ENCODE measurements at regions not wholly inside any gene's neighbourhood (a gene's known extent, or its start where the extent isn't known, plus 50 kb on each side); places are given as distances from the start of the nearest gene placed in this dataset.

DNA sequence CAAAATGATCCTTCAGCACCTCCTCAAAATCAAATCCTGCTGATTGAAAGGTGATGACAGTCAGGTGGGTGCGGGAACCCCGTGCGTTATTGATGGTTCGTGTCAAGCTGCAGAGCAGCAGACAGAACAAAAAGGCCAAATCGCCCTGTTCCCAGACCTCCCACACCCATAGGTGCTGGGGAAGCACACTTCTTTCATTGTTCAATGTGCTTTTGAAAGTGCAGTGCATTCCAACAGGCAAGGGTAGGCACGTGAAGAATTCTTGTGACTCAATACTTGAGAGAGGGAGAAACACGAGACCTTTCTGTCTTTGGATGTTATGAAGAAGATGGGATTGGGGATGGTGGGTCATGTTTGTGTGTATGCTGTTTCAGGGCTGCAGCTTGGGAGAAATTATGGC lies 514.0 kb downstream of the MCTP2 start:
- DNase-seq (ENCODE audit: low spot score) (no peak), ATAC-seq (ENCODE audit: low read depth) (peak; percentile 50; the same call in 2 of the 3 replicates)
- no peaks in the 10 kb centered on the region for H3K36me3 ChIP-seq (ENCODE audit: low read depth)
- no peak overlapping the region for H3K4me3 ChIP-seq (ENCODE audit: severe bottlenecking)
- H3K9me3 ChIP-seq (ENCODE audit: severe bottlenecking): no peaks in the 10 kb centered on the region
- H3K4me1 ChIP-seq (ENCODE audit: insufficient read depth, poor library complexity, severe bottlenecking): peaks cover 19% of the 10 kb centered on the region
- no peak overlapping the region for H3K27ac ChIP-seq (ENCODE audit: poor library complexity, severe bottlenecking)
- no peaks in the 10 kb centered on the region for H3K27me3 ChIP-seq (ENCODE audit: insufficient read depth, poor library complexity, severe bottlenecking)
- TF ChIP-seq, protein P1, sequence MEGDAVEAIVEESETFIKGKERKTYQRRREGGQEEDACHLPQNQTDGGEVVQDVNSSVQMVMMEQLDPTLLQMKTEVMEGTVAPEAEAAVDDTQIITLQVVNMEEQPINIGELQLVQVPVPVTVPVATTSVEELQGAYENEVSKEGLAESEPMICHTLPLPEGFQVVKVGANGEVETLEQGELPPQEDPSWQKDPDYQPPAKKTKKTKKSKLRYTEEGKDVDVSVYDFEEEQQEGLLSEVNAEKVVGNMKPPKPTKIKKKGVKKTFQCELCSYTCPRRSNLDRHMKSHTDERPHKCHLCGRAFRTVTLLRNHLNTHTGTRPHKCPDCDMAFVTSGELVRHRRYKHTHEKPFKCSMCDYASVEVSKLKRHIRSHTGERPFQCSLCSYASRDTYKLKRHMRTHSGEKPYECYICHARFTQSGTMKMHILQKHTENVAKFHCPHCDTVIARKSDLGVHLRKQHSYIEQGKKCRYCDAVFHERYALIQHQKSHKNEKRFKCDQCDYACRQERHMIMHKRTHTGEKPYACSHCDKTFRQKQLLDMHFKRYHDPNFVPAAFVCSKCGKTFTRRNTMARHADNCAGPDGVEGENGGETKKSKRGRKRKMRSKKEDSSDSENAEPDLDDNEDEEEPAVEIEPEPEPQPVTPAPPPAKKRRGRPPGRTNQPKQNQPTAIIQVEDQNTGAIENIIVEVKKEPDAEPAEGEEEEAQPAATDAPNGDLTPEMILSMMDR (IDR thresholded peaks at IDR 0.05; ENCODE audit: poor library complexity, severe bottlenecking): no peak

DNA sequence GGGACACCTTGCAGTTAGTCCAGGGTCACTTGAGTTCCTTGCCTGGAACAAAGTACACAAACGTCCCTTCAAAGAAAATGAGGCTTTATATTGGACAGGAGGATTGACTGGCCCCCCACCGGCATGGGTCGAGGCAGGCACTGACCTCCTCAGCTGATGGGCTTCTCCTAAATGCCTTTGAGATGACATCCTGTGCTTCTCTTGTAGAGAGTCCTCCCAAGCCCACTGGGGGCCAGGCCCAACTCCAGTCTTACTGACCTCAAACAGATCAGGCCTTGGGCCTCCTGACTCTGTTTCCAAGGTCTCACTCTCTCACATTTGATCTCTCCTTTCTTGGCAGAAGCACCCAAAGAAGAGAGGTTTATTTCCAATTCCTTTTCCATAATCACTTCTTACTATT lies 516.1 kb downstream of the MCTP2 start:
- Histone ChIP-seq H3K9me3 (ENCODE audit: severe bottlenecking) (no peaks in the 10 kb centered on the region), H3K4me3 (ENCODE audit: severe bottlenecking) (no peak overlapping the region), H3K36me3 (ENCODE audit: low read depth) (no peaks in the 10 kb centered on the region), H3K4me1 (ENCODE audit: insufficient read depth, poor library complexity, severe bottlenecking) (peaks cover 19% of the 10 kb centered on the region), H3K27ac (ENCODE audit: poor library complexity, severe bottlenecking) (no peak overlapping the region), H3K27me3 (ENCODE audit: insufficient read depth, poor library complexity, severe bottlenecking) (no peaks in the 10 kb centered on the region)
- DNase-seq (ENCODE audit: low spot score) (no peak), ATAC-seq (ENCODE audit: low read depth) (no peak)
- TF ChIP-seq, protein P1 (IDR thresholded peaks at IDR 0.05; ENCODE audit: poor library complexity, severe bottlenecking): no peak

DNA sequence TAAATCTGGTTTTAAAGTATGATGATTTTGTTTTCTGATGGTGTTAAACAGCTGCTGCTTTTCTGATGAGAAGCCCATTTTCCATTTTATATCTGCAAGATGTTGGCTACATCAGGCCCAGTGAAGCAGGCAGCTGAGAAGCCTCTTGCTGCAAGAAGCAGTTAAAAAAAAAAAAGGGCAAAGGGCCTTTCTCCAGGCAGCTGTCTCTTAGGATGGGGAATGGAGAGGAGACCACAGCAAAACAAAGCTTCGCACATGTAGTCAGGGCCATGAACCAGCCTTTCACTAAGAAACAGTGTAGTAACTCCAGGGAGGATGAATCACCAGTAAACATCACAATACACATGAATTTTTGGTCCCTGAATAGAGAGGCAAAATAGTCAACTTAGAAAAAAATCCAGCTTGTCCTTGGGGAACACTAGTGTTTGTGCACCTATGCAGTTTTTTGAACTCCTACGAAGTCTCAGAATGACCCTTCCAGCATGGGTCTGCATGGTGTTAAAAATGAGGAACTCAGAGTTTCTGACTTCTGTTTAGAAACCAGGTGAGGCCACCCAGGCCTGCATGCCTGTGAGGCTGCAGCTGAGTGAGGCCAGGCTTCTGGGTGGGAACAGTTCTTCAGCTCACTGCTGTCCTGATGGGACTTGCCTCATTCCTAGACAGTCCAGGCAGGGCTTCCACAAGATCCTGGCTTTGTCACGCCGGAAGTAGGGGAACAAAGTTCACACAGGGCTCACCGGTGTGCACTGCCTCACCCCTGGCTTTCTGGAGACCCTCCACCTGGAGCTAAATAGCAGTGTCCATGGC lies 518.7 kb downstream of the MCTP2 start:
- DNase-seq (ENCODE audit: low spot score) (no peak), ATAC-seq (ENCODE audit: low read depth) (peak; percentile 67)
- Histone ChIP-seq H3K4me3 (ENCODE audit: severe bottlenecking) (no peak overlapping the region), H3K27ac (ENCODE audit: poor library complexity, severe bottlenecking) (no peak overlapping the region), H3K36me3 (ENCODE audit: low read depth) (no peaks in the 10 kb centered on the region), H3K9me3 (ENCODE audit: severe bottlenecking) (no peaks in the 10 kb centered on the region), H3K4me1 (ENCODE audit: insufficient read depth, poor library complexity, severe bottlenecking) (peaks cover 5% of the 10 kb centered on the region), H3K27me3 (ENCODE audit: insufficient read depth, poor library complexity, severe bottlenecking) (no peaks in the 10 kb centered on the region)
- TF ChIP-seq, protein P1 (IDR thresholded peaks at IDR 0.05; ENCODE audit: poor library complexity, severe bottlenecking): no peak

DNA sequence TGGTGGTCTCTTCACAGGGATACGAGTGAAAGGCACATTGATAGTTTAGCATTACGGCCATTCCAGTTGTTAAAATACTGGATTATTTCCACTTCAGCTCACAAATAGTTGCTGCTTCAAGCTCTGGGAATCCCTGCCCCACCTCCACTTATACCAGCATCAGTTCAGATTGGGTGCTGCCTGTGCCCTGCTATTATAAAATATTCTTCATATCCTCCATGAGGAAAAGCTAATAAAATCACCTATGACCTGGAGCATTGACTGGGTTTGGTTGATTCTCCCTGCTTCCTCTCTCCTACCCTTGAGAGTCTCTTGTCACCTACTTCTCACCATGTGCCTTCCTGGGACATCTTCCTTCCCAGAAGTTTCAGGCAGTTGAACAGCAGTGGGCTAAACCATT lies 529.0 kb downstream of the MCTP2 start:
- TF ChIP-seq, protein P1 (IDR thresholded peaks at IDR 0.05; ENCODE audit: poor library complexity, severe bottlenecking): no peak
- ATAC-seq (ENCODE audit: low read depth) (no peak), DNase-seq (ENCODE audit: low spot score) (no peak)
- no peak overlapping the region for H3K27ac ChIP-seq (ENCODE audit: poor library complexity, severe bottlenecking)
- H3K9me3 ChIP-seq (ENCODE audit: severe bottlenecking): no peaks in the 10 kb centered on the region
- H3K4me1 ChIP-seq (ENCODE audit: insufficient read depth, poor library complexity, severe bottlenecking): no peaks in the 10 kb centered on the region
- H3K36me3 ChIP-seq (ENCODE audit: low read depth): no peaks in the 10 kb centered on the region
- no peak overlapping the region for H3K4me3 ChIP-seq (ENCODE audit: severe bottlenecking)
- H3K27me3 ChIP-seq (ENCODE audit: insufficient read depth, poor library complexity, severe bottlenecking): no peaks in the 10 kb centered on the region

DNA sequence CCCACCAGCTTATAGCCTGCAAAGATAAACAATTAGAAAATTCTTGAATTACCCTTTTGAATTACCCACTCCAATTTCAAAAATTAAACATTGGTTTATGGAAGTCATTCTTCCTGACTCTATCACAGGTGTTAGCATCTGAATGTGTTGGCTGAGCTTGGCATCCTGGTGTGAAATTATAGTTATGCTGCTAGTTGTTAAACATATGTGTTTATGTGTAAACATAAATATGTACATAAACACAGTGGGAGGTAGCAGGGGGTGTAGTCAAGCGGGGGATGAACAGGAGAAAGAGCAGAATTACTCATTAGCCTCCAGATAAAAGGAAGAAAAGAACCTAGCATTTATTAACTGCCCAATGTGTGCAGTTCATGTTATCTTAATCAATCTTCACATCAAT lies 530.2 kb downstream of the MCTP2 start:
- H3K36me3 ChIP-seq (ENCODE audit: low read depth): no peaks in the 10 kb centered on the region
- ATAC-seq (ENCODE audit: low read depth) (no peak), DNase-seq (ENCODE audit: low spot score) (no peak)
- no peaks in the 10 kb centered on the region for H3K4me1 ChIP-seq (ENCODE audit: insufficient read depth, poor library complexity, severe bottlenecking)
- H3K4me3 ChIP-seq (ENCODE audit: severe bottlenecking): no peak overlapping the region
- TF ChIP-seq, protein P1 (IDR thresholded peaks at IDR 0.05; ENCODE audit: poor library complexity, severe bottlenecking): no peak
- H3K27me3 ChIP-seq (ENCODE audit: insufficient read depth, poor library complexity, severe bottlenecking): no peaks in the 10 kb centered on the region
- no peak overlapping the region for H3K27ac ChIP-seq (ENCODE audit: poor library complexity, severe bottlenecking)
- H3K9me3 ChIP-seq (ENCODE audit: severe bottlenecking): no peaks in the 10 kb centered on the region
